ENCODE measurements at regions not wholly inside any gene's neighbourhood (a gene's known extent, or its start where the extent isn't known, plus 50 kb on each side); places are given as distances from the start of the nearest gene placed in this dataset.

GRCh38 chr9:28445211-28445610 is 871.9 kb upstream of the C9orf72 start:
- no peak for DNase-seq (ENCODE audit: low read depth)

GRCh38 chr9:28453918-28454317 is 880.6 kb upstream of the C9orf72 start:
- DNase-seq (ENCODE audit: low read depth) = no peak
- TF ChIP-seq CTCF (IDR thresholded peaks at IDR 0.05; ENCODE audit: insufficient read depth, low read length, poor library complexity, severe bottlenecking) = no peak
- no peaks in the 10 kb centered on the region for H3K27me3 ChIP-seq (ENCODE audit: control insufficient read depth, insufficient read depth, low read length)

More at GRCh38 chr9:28445211-28445610, 871.9 kb upstream of the C9orf72 start:
- Histone ChIP-seq H3K36me3 (ENCODE audit: control insufficient read depth, insufficient read depth, low read length) (no peaks in the 10 kb centered on the region), H3K4me3 (ENCODE audit: low read depth, low read length) (no peak overlapping the region), H3K27me3 (ENCODE audit: control insufficient read depth, insufficient read depth, low read length) (no peaks in the 10 kb centered on the region)
- no peak for TF ChIP-seq CTCF (IDR thresholded peaks at IDR 0.05; ENCODE audit: insufficient read depth, low read length, poor library complexity, severe bottlenecking)

GRCh38 chr9:28456861-28457260 is 883.6 kb upstream of the C9orf72 start:
- no peak for TF ChIP-seq CTCF (IDR thresholded peaks at IDR 0.05; ENCODE audit: insufficient read depth, low read length, poor library complexity, severe bottlenecking)
- DNase-seq (ENCODE audit: low read depth) = no peak

More at GRCh38 chr9:28453918-28454317, 880.6 kb upstream of the C9orf72 start:
- no peak overlapping the region for H3K4me3 ChIP-seq (ENCODE audit: low read depth, low read length)
- H3K36me3 ChIP-seq (ENCODE audit: control insufficient read depth, insufficient read depth, low read length) = no peaks in the 10 kb centered on the region

GRCh38 chr9:28464481-28465216 is 891.4 kb upstream of the C9orf72 start:
- H3K36me3 ChIP-seq (ENCODE audit: control insufficient read depth, insufficient read depth, low read length) = no peaks in the 10 kb centered on the region
- no peaks in the 10 kb centered on the region for H3K27me3 ChIP-seq (ENCODE audit: control insufficient read depth, insufficient read depth, low read length)
- no peak for DNase-seq (ENCODE audit: low read depth)
- no peak overlapping the region for H3K4me3 ChIP-seq (ENCODE audit: low read depth, low read length)
- no peak for TF ChIP-seq CTCF (IDR thresholded peaks at IDR 0.05; ENCODE audit: insufficient read depth, low read length, poor library complexity, severe bottlenecking)

More at GRCh38 chr9:28456861-28457260, 883.6 kb upstream of the C9orf72 start:
- Histone ChIP-seq H3K27me3 (ENCODE audit: control insufficient read depth, insufficient read depth, low read length) (no peaks in the 10 kb centered on the region), H3K4me3 (ENCODE audit: low read depth, low read length) (no peak overlapping the region), H3K36me3 (ENCODE audit: control insufficient read depth, insufficient read depth, low read length) (no peaks in the 10 kb centered on the region)

GRCh38 chr9:28471261-28471660 is 898.0 kb upstream of the C9orf72 start:
- H3K36me3 ChIP-seq (ENCODE audit: control insufficient read depth, insufficient read depth, low read length) = no peaks in the 10 kb centered on the region
- H3K4me3 ChIP-seq (ENCODE audit: low read depth, low read length) = no peak overlapping the region
- no peak for TF ChIP-seq CTCF (IDR thresholded peaks at IDR 0.05; ENCODE audit: insufficient read depth, low read length, poor library complexity, severe bottlenecking)
- H3K27me3 ChIP-seq (ENCODE audit: control insufficient read depth, insufficient read depth, low read length) = no peaks in the 10 kb centered on the region
- no peak for DNase-seq (ENCODE audit: low read depth)

- no peak overlapping the region for H3K4me3 ChIP-seq (ENCODE audit: low read depth, low read length)
- H3K27me3 ChIP-seq (ENCODE audit: control insufficient read depth, insufficient read depth, low read length) = no peaks in the 10 kb centered on the region
- DNase-seq (ENCODE audit: low read depth) = no peak
- no peaks in the 10 kb centered on the region for H3K36me3 ChIP-seq (ENCODE audit: control insufficient read depth, insufficient read depth, low read length)
- no peak for TF ChIP-seq CTCF (IDR thresholded peaks at IDR 0.05; ENCODE audit: insufficient read depth, low read length, poor library complexity, severe bottlenecking)
Observed at GRCh38 chr9:28487561-28487960, 914.3 kb upstream of the C9orf72 start.

All from kidney epithelial cell (primary cell).